ENCODE measurements at regions not wholly inside any gene's neighbourhood (a gene's known extent, or its start where the extent isn't known, plus 50 kb on each side); places are given as distances from the start of the nearest gene placed in this dataset.

DNA sequence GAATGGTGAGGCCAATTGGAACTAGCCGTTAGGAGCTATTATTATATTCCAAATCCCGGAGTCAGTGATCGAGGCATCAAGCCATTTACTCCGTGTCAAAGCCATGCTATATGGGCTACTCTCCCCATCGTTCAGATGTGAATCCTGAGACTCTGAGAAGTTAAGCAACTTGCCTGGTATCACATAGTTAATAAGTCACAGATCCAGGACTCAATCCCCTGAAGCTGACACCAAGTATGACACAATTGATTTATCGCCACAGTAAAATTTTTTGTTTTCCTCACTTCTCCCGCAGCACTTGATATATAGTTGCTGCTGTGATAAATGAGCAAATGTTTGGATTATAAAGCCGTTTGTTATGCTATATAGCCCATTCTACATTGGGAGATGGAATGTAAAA, 50.8 kb upstream of the TSHZ2 start:
- TF ChIP-seq, protein P1, sequence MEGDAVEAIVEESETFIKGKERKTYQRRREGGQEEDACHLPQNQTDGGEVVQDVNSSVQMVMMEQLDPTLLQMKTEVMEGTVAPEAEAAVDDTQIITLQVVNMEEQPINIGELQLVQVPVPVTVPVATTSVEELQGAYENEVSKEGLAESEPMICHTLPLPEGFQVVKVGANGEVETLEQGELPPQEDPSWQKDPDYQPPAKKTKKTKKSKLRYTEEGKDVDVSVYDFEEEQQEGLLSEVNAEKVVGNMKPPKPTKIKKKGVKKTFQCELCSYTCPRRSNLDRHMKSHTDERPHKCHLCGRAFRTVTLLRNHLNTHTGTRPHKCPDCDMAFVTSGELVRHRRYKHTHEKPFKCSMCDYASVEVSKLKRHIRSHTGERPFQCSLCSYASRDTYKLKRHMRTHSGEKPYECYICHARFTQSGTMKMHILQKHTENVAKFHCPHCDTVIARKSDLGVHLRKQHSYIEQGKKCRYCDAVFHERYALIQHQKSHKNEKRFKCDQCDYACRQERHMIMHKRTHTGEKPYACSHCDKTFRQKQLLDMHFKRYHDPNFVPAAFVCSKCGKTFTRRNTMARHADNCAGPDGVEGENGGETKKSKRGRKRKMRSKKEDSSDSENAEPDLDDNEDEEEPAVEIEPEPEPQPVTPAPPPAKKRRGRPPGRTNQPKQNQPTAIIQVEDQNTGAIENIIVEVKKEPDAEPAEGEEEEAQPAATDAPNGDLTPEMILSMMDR (IDR thresholded peaks at IDR 0.05; ENCODE audit: low read depth, low read length, missing control alignments), result no peak
- no peak overlapping the region for H3K4me3 ChIP-seq (replicated peaks; ENCODE audit: low read depth, low read length)
- DNase-seq (ENCODE audit: extremely low read depth, low read depth), result no peak

GRCh38 chr20:52918311-52918710, 53.8 kb upstream of the TSHZ2 start:
- H3K4me3 ChIP-seq (replicated peaks; ENCODE audit: low read depth, low read length), result no peak overlapping the region
- TF ChIP-seq, protein P1 (IDR thresholded peaks at IDR 0.05; ENCODE audit: low read depth, low read length, missing control alignments), result no peak
- DNase-seq (ENCODE audit: extremely low read depth, low read depth), result no peak

- no peak for DNase-seq (ENCODE audit: extremely low read depth, low read depth)
- H3K4me3 ChIP-seq (replicated peaks; ENCODE audit: low read depth, low read length), result no peak overlapping the region
- TF ChIP-seq, protein P1 (IDR thresholded peaks at IDR 0.05; ENCODE audit: low read depth, low read length, missing control alignments), result no peak
These were observed 56.6 kb upstream of the TSHZ2 start for GRCh38 chr20:52915564-52915963.

DNA sequence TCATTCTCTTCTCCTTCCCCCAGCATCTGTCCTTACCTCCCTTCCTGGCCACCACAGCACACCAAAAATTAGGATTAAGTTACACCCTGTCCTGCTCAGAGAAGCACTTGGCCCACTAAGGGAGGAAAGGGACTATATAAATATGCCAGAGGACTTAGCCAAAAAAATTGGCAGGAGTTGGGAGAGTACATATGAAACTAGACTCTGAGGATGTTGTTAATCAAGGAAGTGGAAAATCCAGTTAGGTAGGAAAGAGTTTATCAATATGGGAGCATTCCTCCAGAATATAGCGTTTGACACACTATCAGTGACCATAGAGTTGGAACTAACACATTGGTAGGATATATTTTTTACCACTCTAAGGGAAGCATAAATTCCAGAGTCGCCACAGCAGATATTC, 57.3 kb upstream of the TSHZ2 start:
- no peak overlapping the region for H3K4me3 ChIP-seq (replicated peaks; ENCODE audit: low read depth, low read length)
- DNase-seq (ENCODE audit: extremely low read depth, low read depth), result no peak
- TF ChIP-seq, protein P1 (IDR thresholded peaks at IDR 0.05; ENCODE audit: low read depth, low read length, missing control alignments), result no peak

- H3K4me3 ChIP-seq (replicated peaks; ENCODE audit: low read depth, low read length), result no peak overlapping the region
- no peak for DNase-seq (ENCODE audit: extremely low read depth, low read depth)
- TF ChIP-seq, protein P1 (IDR thresholded peaks at IDR 0.05; ENCODE audit: low read depth, low read length, missing control alignments), result no peak
These were observed 58.3 kb upstream of the TSHZ2 start for GRCh38 chr20:52913650-52914387.

DNA sequence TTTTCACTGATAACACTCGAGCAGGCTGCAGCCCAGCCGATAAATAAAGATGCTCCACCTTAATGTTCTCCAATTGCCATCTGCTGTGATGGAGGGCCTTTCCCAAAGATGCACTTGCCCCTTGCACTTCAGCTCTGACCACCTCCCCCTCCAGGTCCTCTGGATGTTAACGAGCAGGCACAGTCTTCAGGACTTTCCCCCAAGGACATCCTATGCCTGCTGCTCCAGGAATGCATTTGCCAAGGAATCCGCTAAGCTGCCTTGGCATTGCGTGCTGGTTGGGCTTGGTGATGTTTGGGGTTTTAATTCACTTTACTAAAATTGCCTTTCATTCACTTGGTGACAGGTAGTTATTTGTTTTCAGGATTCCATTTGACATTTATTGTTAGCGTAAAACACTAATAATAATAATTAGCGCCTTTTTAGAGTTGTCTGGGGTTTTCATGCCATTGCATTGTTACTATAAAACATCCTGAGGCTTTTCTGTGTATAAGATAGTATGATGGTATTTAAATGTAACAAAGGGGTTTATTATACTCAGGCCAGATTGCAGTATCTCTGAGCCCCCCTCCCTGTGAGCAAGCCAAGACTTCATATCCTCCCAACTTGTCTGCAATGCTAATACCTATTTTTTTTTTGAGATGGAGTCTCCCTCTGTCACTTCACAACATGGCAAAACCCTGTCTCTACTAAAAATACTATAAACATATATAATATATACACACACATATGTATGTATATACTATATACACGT, 66.7 kb upstream of the TSHZ2 start:
- TF ChIP-seq, protein P1 (IDR thresholded peaks at IDR 0.05; ENCODE audit: low read depth, low read length, missing control alignments), result no peak
- no peak overlapping the region for H3K4me3 ChIP-seq (replicated peaks; ENCODE audit: low read depth, low read length)
- DNase-seq (ENCODE audit: extremely low read depth, low read depth), result no peak

All from HFF-Myc (cell line).